SW480 (cell line): ENCODE measurements at regions not wholly inside any gene's neighbourhood (a gene's known extent, or its start where the extent isn't known, plus 50 kb on each side); places are given as distances from the start of the nearest gene placed in this dataset.

Source experiments
- DNase-seq: peaks from one replicate; pipeline ENCODE4 v3.0.0-alpha.2; 2016; ENCODE audit warnings: low spot score

GRCh38 chr1:166221316-166221715 lies 54.5 kb upstream of the FAM78B start:
- no peak for DNase-seq

GRCh38 chr1:166233750-166234366 lies 67.1 kb upstream of the FAM78B start:
- DNase-seq: no peak

- no peak for DNase-seq
Observed at GRCh38 chr1:166235728-166236127, 68.9 kb upstream of the FAM78B start.

GRCh38 chr1:166237675-166238074 lies 70.9 kb upstream of the FAM78B start:
- no peak for DNase-seq

GRCh38 chr1:166253076-166253779 lies 86.4 kb upstream of the FAM78B start:
- DNase-seq: no peak

GRCh38 chr1:166258017-166258416 lies 91.2 kb upstream of the FAM78B start:
- DNase-seq: peak; percentile 29

GRCh38 chr1:166261511-166261910 lies 94.7 kb upstream of the FAM78B start:
- DNase-seq: no peak

- no peak for DNase-seq
Observed at GRCh38 chr1:166270476-166271150, 103.8 kb upstream of the FAM78B start.

GRCh38 chr1:166271151-166271538 lies 104.3 kb upstream of the FAM78B start:
- no peak for DNase-seq

- DNase-seq: no peak
Observed at GRCh38 chr1:166272155-166272554, 105.4 kb upstream of the FAM78B start.

- no peak for DNase-seq
Observed at GRCh38 chr1:166272851-166273250, 106.0 kb upstream of the FAM78B start.

- no peak for DNase-seq
Observed at GRCh38 chr1:166273618-166274017, 106.8 kb upstream of the FAM78B start.

- no peak for DNase-seq
Observed at GRCh38 chr1:166282391-166283137, 115.8 kb upstream of the FAM78B start.

- no peak for DNase-seq
Observed at GRCh38 chr1:166283190-166283589, 116.4 kb upstream of the FAM78B start.

- no peak for DNase-seq
Observed at GRCh38 chr1:166283600-166283999, 116.8 kb upstream of the FAM78B start.

GRCh38 chr1:166289309-166290050 lies 122.7 kb upstream of the FAM78B start:
- no peak for DNase-seq

- DNase-seq: no peak
Observed at GRCh38 chr1:166295656-166296055, 128.9 kb upstream of the FAM78B start.

- no peak for DNase-seq
Observed at GRCh38 chr1:166297993-166298392, 131.2 kb upstream of the FAM78B start.

- DNase-seq: no peak
Observed at GRCh38 chr1:166300767-166301166, 134.0 kb upstream of the FAM78B start.

GRCh38 chr1:166302989-166303758 lies 136.4 kb upstream of the FAM78B start:
- DNase-seq: no peak

- no peak for DNase-seq
Observed at GRCh38 chr1:166304131-166304530, 137.3 kb upstream of the FAM78B start.
